ENCODE measurements at regions not wholly inside any gene's neighbourhood (a gene's known extent, or its start where the extent isn't known, plus 50 kb on each side); places are given as distances from the start of the nearest gene placed in this dataset.

DNA sequence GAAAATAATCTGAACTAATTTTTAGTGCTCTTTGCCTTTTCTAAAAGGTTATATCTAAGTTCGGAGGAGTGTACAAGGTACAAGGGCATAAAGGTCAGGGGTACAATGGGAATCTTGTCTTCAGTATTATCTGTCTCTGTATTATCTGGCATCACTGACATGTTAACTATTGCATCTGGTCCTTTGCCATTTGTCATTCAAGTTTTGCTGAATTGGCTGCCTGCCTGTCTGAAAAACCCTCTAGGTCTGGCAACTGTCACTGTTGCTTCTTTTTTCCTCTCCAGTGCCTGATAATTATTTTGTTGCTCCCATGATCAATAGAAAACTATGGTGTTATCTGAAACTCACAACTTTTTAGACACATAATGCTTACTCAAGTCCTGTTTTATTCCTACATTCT lies 112.5 kb upstream of the STK26 start:
- TF ChIP-seq, protein P1, sequence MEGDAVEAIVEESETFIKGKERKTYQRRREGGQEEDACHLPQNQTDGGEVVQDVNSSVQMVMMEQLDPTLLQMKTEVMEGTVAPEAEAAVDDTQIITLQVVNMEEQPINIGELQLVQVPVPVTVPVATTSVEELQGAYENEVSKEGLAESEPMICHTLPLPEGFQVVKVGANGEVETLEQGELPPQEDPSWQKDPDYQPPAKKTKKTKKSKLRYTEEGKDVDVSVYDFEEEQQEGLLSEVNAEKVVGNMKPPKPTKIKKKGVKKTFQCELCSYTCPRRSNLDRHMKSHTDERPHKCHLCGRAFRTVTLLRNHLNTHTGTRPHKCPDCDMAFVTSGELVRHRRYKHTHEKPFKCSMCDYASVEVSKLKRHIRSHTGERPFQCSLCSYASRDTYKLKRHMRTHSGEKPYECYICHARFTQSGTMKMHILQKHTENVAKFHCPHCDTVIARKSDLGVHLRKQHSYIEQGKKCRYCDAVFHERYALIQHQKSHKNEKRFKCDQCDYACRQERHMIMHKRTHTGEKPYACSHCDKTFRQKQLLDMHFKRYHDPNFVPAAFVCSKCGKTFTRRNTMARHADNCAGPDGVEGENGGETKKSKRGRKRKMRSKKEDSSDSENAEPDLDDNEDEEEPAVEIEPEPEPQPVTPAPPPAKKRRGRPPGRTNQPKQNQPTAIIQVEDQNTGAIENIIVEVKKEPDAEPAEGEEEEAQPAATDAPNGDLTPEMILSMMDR (IDR thresholded peaks at IDR 0.05), result no peak
- TF ChIP-seq POLR2A (IDR thresholded peaks at IDR 0.05) (no peak), POLR2AphosphoS5 (IDR thresholded peaks at IDR 0.05) (no peak)

Measured in breast epithelium (tissue), 3 donors.